B cell (primary cell): ENCODE measurements at regions not wholly inside any gene's neighbourhood (a gene's known extent, or its start where the extent isn't known, plus 50 kb on each side); places are given as distances from the start of the nearest gene placed in this dataset.

Experiments used
- EZH2 ChIP-seq: IDR thresholded peaks from 2 replicates; pipeline ENCODE4 v1.6.1; 2012; ENCODE audit warnings: borderline replicate concordance, low read depth, mild to moderate bottlenecking, moderate library complexity, low read length; ENCODE audit not compliant: insufficient read depth, poor library complexity, severe bottlenecking
- TF ChIP-seq, protein P1 (sequence below): fragments of 200-600 bp; IDR thresholded peaks from one replicate; pipeline ENCODE4 v1.8.0; 2022; ENCODE audit warnings: antibody characterized with exemption, mild to moderate bottlenecking

DNA sequence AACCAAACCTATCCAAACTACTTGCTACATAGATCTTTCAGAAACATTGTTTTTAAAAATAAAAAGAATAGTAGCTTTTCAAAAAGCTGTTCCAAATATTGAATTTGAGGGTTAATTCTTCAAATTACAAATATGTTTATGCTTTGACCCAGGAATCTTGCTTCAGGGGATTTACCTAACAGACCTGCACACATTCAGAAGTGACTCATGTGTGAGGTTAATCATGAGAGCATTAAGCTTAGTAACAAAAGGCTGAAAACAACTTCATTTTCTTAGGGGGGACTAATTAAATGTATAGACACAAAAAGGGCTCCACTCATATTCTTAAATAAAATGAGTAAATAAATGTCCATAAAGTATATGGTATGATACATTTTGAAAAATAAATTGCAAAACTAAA is 672.4 kb upstream of the FLRT2 start:
- TF ChIP-seq, protein P1, sequence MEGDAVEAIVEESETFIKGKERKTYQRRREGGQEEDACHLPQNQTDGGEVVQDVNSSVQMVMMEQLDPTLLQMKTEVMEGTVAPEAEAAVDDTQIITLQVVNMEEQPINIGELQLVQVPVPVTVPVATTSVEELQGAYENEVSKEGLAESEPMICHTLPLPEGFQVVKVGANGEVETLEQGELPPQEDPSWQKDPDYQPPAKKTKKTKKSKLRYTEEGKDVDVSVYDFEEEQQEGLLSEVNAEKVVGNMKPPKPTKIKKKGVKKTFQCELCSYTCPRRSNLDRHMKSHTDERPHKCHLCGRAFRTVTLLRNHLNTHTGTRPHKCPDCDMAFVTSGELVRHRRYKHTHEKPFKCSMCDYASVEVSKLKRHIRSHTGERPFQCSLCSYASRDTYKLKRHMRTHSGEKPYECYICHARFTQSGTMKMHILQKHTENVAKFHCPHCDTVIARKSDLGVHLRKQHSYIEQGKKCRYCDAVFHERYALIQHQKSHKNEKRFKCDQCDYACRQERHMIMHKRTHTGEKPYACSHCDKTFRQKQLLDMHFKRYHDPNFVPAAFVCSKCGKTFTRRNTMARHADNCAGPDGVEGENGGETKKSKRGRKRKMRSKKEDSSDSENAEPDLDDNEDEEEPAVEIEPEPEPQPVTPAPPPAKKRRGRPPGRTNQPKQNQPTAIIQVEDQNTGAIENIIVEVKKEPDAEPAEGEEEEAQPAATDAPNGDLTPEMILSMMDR, result no peak
- no peak for TF ChIP-seq EZH2
